H9 (cell line): ENCODE measurements at regions not wholly inside any gene's neighbourhood (a gene's known extent, or its start where the extent isn't known, plus 50 kb on each side); places are given as distances from the start of the nearest gene placed in this dataset.

Source experiments
- DNase-seq: peaks from one replicate; pipeline ENCODE4 v3.0.0-alpha.2; 2017
- H2AFZ ChIP-seq: one replicate; pipeline ENCODE4 v1.6.1; 2013; ENCODE audit warnings: mild to moderate bottlenecking, low read length, control low read depth, moderate library complexity
- H2AK5ac ChIP-seq: 2 replicates; pipeline ENCODE4 v1.6.1; 2013; ENCODE audit warnings: low read length, control low read depth, mixed read lengths; ENCODE audit not compliant: insufficient read length
- H2BK120ac ChIP-seq: one replicate; pipeline ENCODE4 v1.6.1; 2013; ENCODE audit warnings: low read depth, mild to moderate bottlenecking, low read length, control low read depth, inconsistent platforms; ENCODE audit not compliant: poor library complexity, severe bottlenecking
- H2BK12ac ChIP-seq: 2 replicates; pipeline ENCODE4 v1.6.1; 2013; ENCODE audit warnings: low read length, control low read depth, mixed read lengths, low read depth; ENCODE audit not compliant: insufficient read length
- H2BK15ac ChIP-seq: 2 replicates; pipeline ENCODE4 v1.6.1; 2013; ENCODE audit warnings: low read depth, low read length, control low read depth
- H2BK20ac ChIP-seq: one replicate; pipeline ENCODE4 v1.6.1; 2013; ENCODE audit warnings: low read depth, mild to moderate bottlenecking, low read length, control low read depth, inconsistent platforms; ENCODE audit not compliant: poor library complexity, severe bottlenecking
- H2BK5ac ChIP-seq: 2 replicates; pipeline ENCODE4 v1.6.1; 2013; ENCODE audit warnings: low read length, control low read depth, mixed read lengths; ENCODE audit not compliant: insufficient read length
- H3K14ac ChIP-seq: 2 replicates; pipeline ENCODE4 v1.6.1; 2013; ENCODE audit warnings: low read length, control low read depth; ENCODE audit not compliant: insufficient read depth
- H3K18ac ChIP-seq: 2 replicates; pipeline ENCODE4 v1.6.1; 2013; ENCODE audit warnings: low read depth, mild to moderate bottlenecking, mixed read lengths, low read length, control low read depth; ENCODE audit not compliant: insufficient read length
- H3K23ac ChIP-seq: 2 replicates; pipeline ENCODE4 v1.6.1; 2013; ENCODE audit warnings: low read length, control low read depth, mixed read lengths, low read depth; ENCODE audit not compliant: insufficient read length
- H3K23me2 ChIP-seq: 2 replicates; pipeline ENCODE4 v1.6.1; 2013; ENCODE audit warnings: low read depth, mild to moderate bottlenecking, mixed read lengths, low read length, control low read depth; ENCODE audit not compliant: insufficient read length, poor library complexity, severe bottlenecking
- H3K27ac ChIP-seq: 2 replicates; pipeline ENCODE4 v1.5.1; 2013; ENCODE audit warnings: low read length, control low read depth, mixed read lengths, low read depth; ENCODE audit not compliant: insufficient read length
- H3K27me3 ChIP-seq: 2 replicates; pipeline ENCODE4 v1.6.1; 2013; ENCODE audit warnings: low read length, control low read depth, inconsistent platforms; ENCODE audit not compliant: insufficient read depth
- H3K4ac ChIP-seq: 2 replicates; pipeline ENCODE4 v1.6.1; 2013; ENCODE audit warnings: low read depth, mild to moderate bottlenecking, control low read depth, inconsistent platforms, low read length, moderate library complexity
- H3K4me1 ChIP-seq: 2 replicates; pipeline ENCODE4 v1.6.1; 2013; ENCODE audit warnings: low read length, control low read depth, inconsistent platforms; ENCODE audit not compliant: insufficient read depth
- H3K4me2 ChIP-seq: 2 replicates; pipeline ENCODE4 v1.6.1; 2013; ENCODE audit warnings: low read length, control low read depth, mixed read lengths; ENCODE audit not compliant: insufficient read length, insufficient read depth
- H3K56ac ChIP-seq: 2 replicates; pipeline ENCODE4 v1.6.1; 2013; ENCODE audit warnings: low read depth, mild to moderate bottlenecking, mixed read lengths, low read length, control low read depth; ENCODE audit not compliant: insufficient read length
- H3K79me1 ChIP-seq: 2 replicates; pipeline ENCODE4 v1.6.1; 2013; ENCODE audit warnings: low read depth, mild to moderate bottlenecking, moderate library complexity, low read length, control low read depth, inconsistent platforms; ENCODE audit not compliant: insufficient read depth, poor library complexity, severe bottlenecking
- H3K79me2 ChIP-seq: 2 replicates; pipeline ENCODE4 v1.6.1; 2013; ENCODE audit warnings: low read length, control low read depth, inconsistent platforms; ENCODE audit not compliant: insufficient read depth
- H3K9ac ChIP-seq: 2 replicates; pipeline ENCODE4 v1.6.1; 2013; ENCODE audit warnings: low read length, control low read depth, mixed read lengths; ENCODE audit not compliant: insufficient read length; ENCODE audit errors: extremely low read depth
- H3K9me3 ChIP-seq: one replicate; pipeline ENCODE4 v1.6.1; 2013; ENCODE audit warnings: low read depth, low read length, inconsistent platforms; ENCODE audit not compliant: control insufficient read depth
- H3T11ph ChIP-seq: one replicate; pipeline ENCODE4 v1.6.1; 2013; ENCODE audit warnings: mild to moderate bottlenecking, low read length, control low read depth, inconsistent platforms
- H4K20me1 ChIP-seq: one replicate; pipeline ENCODE4 v1.6.1; 2013; ENCODE audit not compliant: control insufficient read depth, insufficient read length, insufficient read depth
- H4K5ac ChIP-seq: 2 replicates; pipeline ENCODE4 v1.6.1; 2013; ENCODE audit warnings: low read depth, mild to moderate bottlenecking, mixed read lengths, low read length, control low read depth; ENCODE audit not compliant: insufficient read length
- H4K8ac ChIP-seq: replicated peaks from 2 replicates; pipeline ENCODE4 v1.6.1; 2013; ENCODE audit warnings: low read length, control low read depth, mixed read lengths, low read depth; ENCODE audit not compliant: insufficient read length
- H4K91ac ChIP-seq: 2 replicates; pipeline ENCODE4 v1.6.1; 2013; ENCODE audit warnings: low read depth, mild to moderate bottlenecking, moderate library complexity, mixed read lengths, low read length, control low read depth; ENCODE audit not compliant: insufficient read length
- H3K27ac Mint-ChIP-seq, 3 experiments: 2 replicates in 2 of 3; 3 replicates in 1 of 3; pipeline ENCODE4 v1.8.0; 2020 to 2021; ENCODE audit warnings: mixed read lengths in 3 of 3, mild to moderate bottlenecking in 1 of 3, moderate library complexity in 1 of 3
- H3K27me3 Mint-ChIP-seq: 2 replicates; pipeline ENCODE4 v1.8.0; 2021; ENCODE audit warnings: low read depth, mild to moderate bottlenecking, moderate library complexity, mixed read lengths
- H3K36me3 Mint-ChIP-seq, 3 experiments: 2 replicates in 2 of 3; 3 replicates in 1 of 3; pipeline ENCODE4 v1.8.0; 2020 to 2021; ENCODE audit warnings: low read depth in 3 of 3, mixed read lengths in 3 of 3; ENCODE audit not compliant: insufficient read depth in 1 of 3
- H3K4me1 Mint-ChIP-seq, 2 experiments: 2 replicates each; pipeline ENCODE4 v1.8.0; 2020; ENCODE audit warnings: mixed read lengths in 2 of 2
- H3K4me3 Mint-ChIP-seq, 2 experiments: 2 replicates in 1 of 2; 3 replicates in 1 of 2; pipeline ENCODE4 v1.8.0; 2020 to 2021; ENCODE audit warnings: mild to moderate bottlenecking in 2 of 2, mixed read lengths in 2 of 2, moderate library complexity in 1 of 2
- H3K9me3 Mint-ChIP-seq, 2 experiments: 2 replicates in 1 of 2; 3 replicates in 1 of 2; pipeline ENCODE4 v1.8.0; 2020; ENCODE audit warnings: mild to moderate bottlenecking in 2 of 2, mixed read lengths in 2 of 2, moderate library complexity in 1 of 2
- WGBS: extraction: QIAGEN DNeasy Blood & Tissue Kit; methylation state at CpG from one replicate; pipeline ENCODE4 v1.1.7; 2013; ENCODE audit warnings: missing lambda C conversion rate, low lambda C conversion rate, mixed read lengths; ENCODE audit not compliant: insufficient read length; ENCODE audit errors: extremely low coverage; 5-methylcytosine and 5-hydroxymethylcytosine counted together
- TF ChIP-seq, protein P1 (sequence below): fragments of 200-600 bp; sonication (generic); conservative IDR thresholded peaks from 3 replicates; pipeline ENCODE4 v1.8.0; 2021; ENCODE audit warnings: antibody characterized with exemption, mild to moderate bottlenecking

DNA sequence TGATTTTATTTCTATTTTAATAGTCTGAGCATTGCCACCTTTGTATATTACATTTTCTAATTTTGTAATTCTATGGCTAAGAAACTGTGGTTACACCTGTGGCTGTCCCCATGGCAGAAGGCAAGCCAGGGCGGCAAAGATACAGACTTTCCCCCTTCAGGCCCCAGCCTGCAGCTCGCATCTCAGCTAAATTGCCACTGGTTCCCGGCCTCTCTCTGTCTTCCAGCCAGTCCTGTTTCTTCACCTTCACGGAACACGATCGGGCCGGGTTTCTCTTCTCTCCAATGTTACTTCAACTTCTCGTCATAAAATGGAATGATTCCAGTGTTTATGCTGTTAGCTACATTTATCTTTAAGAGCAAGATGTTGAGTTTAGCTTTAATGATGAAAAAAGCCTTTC, 124.5 kb upstream of the ZNF507 start:
- H3K23me2 ChIP-seq, result no peaks in the 10 kb centered on the region
- no peak overlapping the region for H2BK12ac ChIP-seq
- TF ChIP-seq, protein P1, sequence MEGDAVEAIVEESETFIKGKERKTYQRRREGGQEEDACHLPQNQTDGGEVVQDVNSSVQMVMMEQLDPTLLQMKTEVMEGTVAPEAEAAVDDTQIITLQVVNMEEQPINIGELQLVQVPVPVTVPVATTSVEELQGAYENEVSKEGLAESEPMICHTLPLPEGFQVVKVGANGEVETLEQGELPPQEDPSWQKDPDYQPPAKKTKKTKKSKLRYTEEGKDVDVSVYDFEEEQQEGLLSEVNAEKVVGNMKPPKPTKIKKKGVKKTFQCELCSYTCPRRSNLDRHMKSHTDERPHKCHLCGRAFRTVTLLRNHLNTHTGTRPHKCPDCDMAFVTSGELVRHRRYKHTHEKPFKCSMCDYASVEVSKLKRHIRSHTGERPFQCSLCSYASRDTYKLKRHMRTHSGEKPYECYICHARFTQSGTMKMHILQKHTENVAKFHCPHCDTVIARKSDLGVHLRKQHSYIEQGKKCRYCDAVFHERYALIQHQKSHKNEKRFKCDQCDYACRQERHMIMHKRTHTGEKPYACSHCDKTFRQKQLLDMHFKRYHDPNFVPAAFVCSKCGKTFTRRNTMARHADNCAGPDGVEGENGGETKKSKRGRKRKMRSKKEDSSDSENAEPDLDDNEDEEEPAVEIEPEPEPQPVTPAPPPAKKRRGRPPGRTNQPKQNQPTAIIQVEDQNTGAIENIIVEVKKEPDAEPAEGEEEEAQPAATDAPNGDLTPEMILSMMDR, result no peak
- Mint-ChIP-seq H3K9me3 (no peaks in the 10 kb centered on the region; a peak in 1 of 5 replicates), H3K27ac (no peak overlapping the region), H3K27me3 (peaks cover 35% of the 10 kb centered on the region), H3K36me3 (no peaks in the 10 kb centered on the region), H3K4me3 (no peak overlapping the region), H3K4me1 (peaks cover 2 to 14% of the 10 kb centered on the region in 2 experiments; a peak in 3 of 4 replicates)
- H3K9me3 ChIP-seq, result no peaks in the 10 kb centered on the region
- H3K4me2 ChIP-seq, result no peak overlapping the region
- no peak overlapping the region for H3K9ac ChIP-seq
- no peak overlapping the region for H3K23ac ChIP-seq
- H3K79me2 ChIP-seq, result no peaks in the 10 kb centered on the region
- H3K4ac ChIP-seq, result no peak overlapping the region
- H2BK120ac ChIP-seq, result no peak overlapping the region
- no peaks in the 10 kb centered on the region for H3K79me1 ChIP-seq
- no peak overlapping the region for H3K27ac ChIP-seq
- H3T11ph ChIP-seq, result no peak overlapping the region
- peaks cover 4% of the 10 kb centered on the region; the same call in 1 of the 2 replicates for H3K27me3 ChIP-seq
- no peak overlapping the region for H3K56ac ChIP-seq
- no peak overlapping the region for H2BK5ac ChIP-seq
- no peaks in the 10 kb centered on the region for H3K4me1 ChIP-seq
- no peak overlapping the region for H4K5ac ChIP-seq
- no peak overlapping the region for H4K8ac ChIP-seq
- H4K91ac ChIP-seq, result no peak overlapping the region
- WGBS, result no CpG with 5 or more reads among the region's 8 CpGs
- H3K18ac ChIP-seq, result no peak overlapping the region
- H2AFZ ChIP-seq, result no peak overlapping the region
- H4K20me1 ChIP-seq, result no peaks in the 10 kb centered on the region
- no peak overlapping the region for H3K14ac ChIP-seq
- H2AK5ac ChIP-seq, result no peak overlapping the region
- H2BK20ac ChIP-seq, result no peak overlapping the region
- no peak overlapping the region for H2BK15ac ChIP-seq
- DNase-seq, result no peak
